HEK293 (cell line): ENCODE measurements at regions not wholly inside any gene's neighbourhood (a gene's known extent, or its start where the extent isn't known, plus 50 kb on each side); places are given as distances from the start of the nearest gene placed in this dataset.

Experiments
- CTCF ChIA-PET: fragments of 350-600 bp; formaldehyde crosslinking; extraction: SDS; loops from one replicate; lab custom pipeline; 2021; ENCODE audit warnings: antibody characterized with exemption; lab: Yijun Ruan, JAX
- POLR2A ChIA-PET: fragments of 300-600 bp; formaldehyde crosslinking; extraction: SDS; loops from one replicate; lab custom pipeline; 2020; ENCODE audit warnings: antibody characterized with exemption, inconsistent platforms; lab: Yijun Ruan, JAX
- H3K27ac ChIP-seq: fragments of 200-500 bp; sonication (Bioruptor generic); 2 replicates; pipeline ENCODE4 v1.5.1; 2014; ENCODE audit warnings: low read depth, low read length, control low read depth, inconsistent platforms; ENCODE audit errors: extremely low read depth
- H3K36me3 ChIP-seq, 2 experiments: fragments of 200-500 bp in 1 of 2; sonication (Bioruptor generic) in 1 of 2; 1 replicate in 1 of 2; 2 replicates in 1 of 2; pipeline ENCODE4 v1.5.1; 2014 to 2017; ENCODE audit warnings: inconsistent platforms in 2 of 2, low read length in 2 of 2; ENCODE audit not compliant: control insufficient read depth in 2 of 2, insufficient read depth in 1 of 2
- H3K4me1 ChIP-seq: fragments of 200-500 bp; sonication (Bioruptor generic); 2 replicates; pipeline ENCODE4 v1.5.1; 2014; ENCODE audit warnings: mild to moderate bottlenecking, low read length, inconsistent platforms; ENCODE audit not compliant: control insufficient read depth, insufficient read depth
- H3K4me3 ChIP-seq: 2 replicates; pipeline ENCODE4 v1.5.1; 2011; ENCODE audit warnings: low read depth, mild to moderate bottlenecking, control low read depth, low read length, moderate library complexity
- H3K9me3 ChIP-seq: fragments of 200-500 bp; sonication (Bioruptor generic); 2 replicates; pipeline ENCODE4 v1.5.1; 2014; ENCODE audit warnings: low read depth, low read length, inconsistent platforms; ENCODE audit not compliant: control insufficient read depth, insufficient read depth
- EGR2 ChIP-seq: fragments of 450-650 bp; formaldehyde crosslinking; IDR thresholded peaks from 2 replicates; pipeline ENCODE4 v1.5.1; 2016; ENCODE audit warnings: low read depth, missing biosample characterization, missing genetic modification characterization
- FEZF1 ChIP-seq: fragments of 450-650 bp; formaldehyde crosslinking; IDR thresholded peaks from 2 replicates; pipeline ENCODE4 v1.5.1; 2016; ENCODE audit warnings: missing biosample characterization, missing genetic modification characterization
- GFI1B ChIP-seq: fragments of 450-650 bp; formaldehyde crosslinking; IDR thresholded peaks from 2 replicates; pipeline ENCODE4 v1.5.1; 2016; ENCODE audit warnings: missing biosample characterization, missing genetic modification characterization
- TCF7L2 ChIP-seq: IDR thresholded peaks from 2 replicates; pipeline ENCODE4 v1.6.1; 2011; ENCODE audit warnings: low read depth, mild to moderate bottlenecking, inconsistent platforms, low read length, moderate library complexity, borderline replicate concordance
- ZBTB26 ChIP-seq: fragments of 450-650 bp; formaldehyde crosslinking; optimal IDR thresholded peaks from 2 replicates; pipeline ENCODE3; 2016; ENCODE audit warnings: missing biosample characterization, mild to moderate bottlenecking, missing genetic modification characterization
- ZNF18 ChIP-seq: fragments of 450-650 bp; formaldehyde crosslinking; IDR thresholded peaks from 2 replicates; pipeline ENCODE4 v1.5.1; 2016; ENCODE audit warnings: missing biosample characterization, missing genetic modification characterization
- ZNF274 ChIP-seq, 2 experiments: fragments of 200-500 bp in 1 of 2; fragments of 450-650 bp in 1 of 2; sonication (Bioruptor generic) in 1 of 2; formaldehyde crosslinking in 1 of 2; IDR thresholded peaks; 2 replicates each; pipeline versions ENCODE4 v1.5.1 to v1.6.1; 2014 to 2016; ENCODE audit warnings: borderline replicate concordance in 1 of 2, inconsistent platforms in 1 of 2, low read length in 1 of 2, missing biosample characterization in 1 of 2, missing genetic modification characterization in 1 of 2
- ZNF280D ChIP-seq: fragments of 450-650 bp; formaldehyde crosslinking; IDR thresholded peaks from 2 replicates; pipeline ENCODE4 v1.5.1; 2016; ENCODE audit warnings: missing biosample characterization, missing genetic modification characterization
- ZNF513 ChIP-seq: fragments of 450-650 bp; IDR thresholded peaks from 2 replicates; pipeline ENCODE4 v1.5.1; 2018; ENCODE audit warnings: missing biosample characterization, missing genetic modification characterization
- ZNF558 ChIP-seq: fragments of 450-650 bp; formaldehyde crosslinking; IDR thresholded peaks from 2 replicates; pipeline ENCODE4 v1.5.1; 2016; ENCODE audit warnings: missing biosample characterization, missing genetic modification characterization
- ZNF639 ChIP-seq: fragments of 450-650 bp; formaldehyde crosslinking; IDR thresholded peaks from 2 replicates; pipeline ENCODE4 v1.5.1; 2016; ENCODE audit warnings: missing biosample characterization, missing genetic modification characterization
- ZNF670 ChIP-seq: fragments of 450-650 bp; formaldehyde crosslinking; IDR thresholded peaks from 2 replicates; pipeline ENCODE4 v1.5.1; 2016; ENCODE audit warnings: missing biosample characterization, missing genetic modification characterization, low read depth

GRCh38 chr5:33091571-33092363, 349.0 kb upstream of the TARS1 start:
- CTCF ChIA-PET, result interaction anchor here (0.6 kb wide), 1 partner anchor 66 kb away, joined by 3 read pairs; no protein-coding TSS in a partner anchor

More at GRCh38 chr5:33091571-33092363, 349.0 kb upstream of the TARS1 start:
- no peaks in the 10 kb centered on the region for H3K4me1 ChIP-seq
- H3K36me3 ChIP-seq, result no peaks in the 10 kb centered on the region
- H3K9me3 ChIP-seq, result no peaks in the 10 kb centered on the region
- POLR2A ChIA-PET, result no interaction called here
- H3K4me3 ChIP-seq, result no peak overlapping the region
- no peak for TF ChIP-seq ZNF639
- no peak for TF ChIP-seq EGR2
- no peak for TF ChIP-seq ZNF558
- no peak for TF ChIP-seq ZBTB26 (tag by site-specific recombination)
- TF ChIP-seq ZNF670, result no peak
- TF ChIP-seq ZNF280D (tag by site-specific recombination), result no peak
- TF ChIP-seq ZNF18 (tag by site-specific recombination), result no peak
- no peak for TF ChIP-seq FEZF1 (tag by site-specific recombination)
- no peak for TF ChIP-seq ZNF513 (tag by site-specific recombination)
- TF ChIP-seq ZNF274 (IDR thresholded peaks at IDR 0.05; ENCODE audit: low read length), result no peak
- no peak for TF ChIP-seq ZNF274 (tag by site-specific recombination; IDR thresholded peaks at IDR 0.05; ENCODE audit: borderline replicate concordance)
- no peak for TF ChIP-seq TCF7L2
- TF ChIP-seq GFI1B (tag by site-specific recombination), result no peak
- H3K27ac ChIP-seq, result no peak overlapping the region
